CD4-positive, alpha-beta T cell treated with Interleukin-10 for 1 hour (primary cell): ENCODE measurements at regions not wholly inside any gene's neighbourhood (a gene's known extent, or its start where the extent isn't known, plus 50 kb on each side); places are given as distances from the start of the nearest gene placed in this dataset.
"Not testable (repeated sequence)": the region's sequence is repeated elsewhere in the genome, so short reads cannot be mapped to it uniquely, and the experiment has no call there.

Source experiments
- DNase-seq: peaks from one replicate; pipeline ENCODE4 v3.0.0-alpha.2; 2020

- DNase-seq, result no peak
These were observed 501.7 kb downstream of the UTRN start for GRCh38 chr6:144786825-144787224.

- DNase-seq, result no peak
These were observed 508.6 kb downstream of the UTRN start for GRCh38 chr6:144793744-144794143.

- DNase-seq, result not testable (repeated sequence)
These were observed 509.9 kb downstream of the UTRN start for GRCh38 chr6:144795022-144795421.

- DNase-seq, result no peak
These were observed 510.9 kb downstream of the UTRN start for GRCh38 chr6:144796070-144796469.

- DNase-seq, result no peak
These were observed 512.9 kb downstream of the UTRN start for GRCh38 chr6:144797881-144798589.

GRCh38 chr6:144804246-144804790 lies 519.2 kb downstream of the UTRN start:
- DNase-seq, result no peak

- no peak for DNase-seq
These were observed 519.9 kb downstream of the UTRN start for GRCh38 chr6:144805049-144805448.

- DNase-seq, result no peak
These were observed 521.1 kb downstream of the UTRN start for GRCh38 chr6:144806222-144806621.

- DNase-seq, result no peak
These were observed 524.0 kb downstream of the UTRN start for GRCh38 chr6:144809120-144809519.

GRCh38 chr6:144809969-144810368 lies 524.8 kb downstream of the UTRN start:
- DNase-seq, result no peak

- no peak for DNase-seq
These were observed 526.0 kb downstream of the UTRN start for GRCh38 chr6:144811140-144811539.

- DNase-seq, result no peak
These were observed 531.8 kb downstream of the UTRN start for GRCh38 chr6:144816936-144817335.

GRCh38 chr6:144820270-144820669 lies 535.1 kb downstream of the UTRN start:
- no peak for DNase-seq

- DNase-seq, result no peak
These were observed 538.0 kb downstream of the UTRN start for GRCh38 chr6:144823131-144823530.

- DNase-seq, result no peak
These were observed 538.9 kb downstream of the UTRN start for GRCh38 chr6:144824018-144824417.

GRCh38 chr6:144834426-144835038 lies 549.4 kb downstream of the UTRN start:
- no peak for DNase-seq

- DNase-seq, result no peak
These were observed 550.3 kb downstream of the UTRN start for GRCh38 chr6:144835322-144835973.

- DNase-seq, result no peak
These were observed 555.5 kb downstream of the UTRN start for GRCh38 chr6:144840619-144841018.

GRCh38 chr6:144843701-144844100 lies 558.6 kb downstream of the UTRN start:
- no peak for DNase-seq

GRCh38 chr6:144844596-144844995 lies 559.5 kb downstream of the UTRN start:
- DNase-seq, result no peak

- DNase-seq, result no peak
These were observed 560.1 kb downstream of the UTRN start for GRCh38 chr6:144845186-144845585.

GRCh38 chr6:144847916-144848315 lies 562.8 kb downstream of the UTRN start:
- no peak for DNase-seq

GRCh38 chr6:144849920-144850319 lies 564.8 kb downstream of the UTRN start:
- DNase-seq, result no peak

GRCh38 chr6:144853603-144854002 lies 568.5 kb downstream of the UTRN start:
- no peak for DNase-seq
